HepG2 (cell line): ENCODE measurements at regions not wholly inside any gene's neighbourhood (a gene's known extent, or its start where the extent isn't known, plus 50 kb on each side); places are given as distances from the start of the nearest gene placed in this dataset.

ENCODE experiments used
- ATAC-seq: fragments of 200-7000 bp; cut with Tn5 transposase; 3 replicates; pipeline ENCODE4 v1.9.1; 2020; ENCODE audit warnings: mild to moderate bottlenecking, moderate library complexity
- BruUV-seq: library from RNA; stranded (reverse); fragments of 400-500 nt; replicated peaks from 2 replicates; lab custom pipeline; 2021; lab: Mats Ljungman, UMichigan
- CTCF ChIA-PET: fragments of 300-600 bp; formaldehyde crosslinking; extraction: SDS; loops from one replicate; lab custom pipeline; 2021; ENCODE audit warnings: low total read pairs, inconsistent platforms, low intra/inter-chr PET ratio; lab: Yijun Ruan, JAX
- POLR2A ChIA-PET: fragments of 350-600 bp; sonication (Branson Sonifier 250); formaldehyde crosslinking; loops from one replicate; lab custom pipeline; 2020; ENCODE audit warnings: antibody characterized with exemption, inconsistent platforms; lab: Yijun Ruan, JAX
- DNase-seq: peaks from one replicate; pipeline ENCODE4 v3.0.0-alpha.2; 2015; ENCODE audit warnings: low spot score
- FAIRE-seq: peaks from 3 replicates; lab custom pipeline; 2011; peaks lifted over from hg19 to GRCh38; lab: Jason Lieb, UNC
- H2AFZ ChIP-seq: one replicate; pipeline ENCODE4 v1.6.1; 2011; ENCODE audit warnings: low read length, inconsistent platforms
- H3K27ac ChIP-seq: fragments of 300-600 bp; 3 replicates; pipeline ENCODE4 v1.8.0; 2011; ENCODE audit warnings: mixed run types, mild to moderate bottlenecking, mixed read lengths, low read length, inconsistent platforms; ENCODE audit not compliant: insufficient read depth; ENCODE audit errors: extremely low read length
- H3K27me3 ChIP-seq, 2 experiments: fragments of 200-600 bp in 1 of 2; 2 replicates in 1 of 2; 3 replicates in 1 of 2; pipeline versions ENCODE4 v1.6.0 to v1.8.0; 2011; ENCODE audit warnings: low read length in 2 of 2, mild to moderate bottlenecking in 2 of 2, moderate library complexity in 2 of 2, inconsistent platforms in 1 of 2; ENCODE audit not compliant: insufficient read depth in 2 of 2, control insufficient read depth in 1 of 2
- H3K36me3 ChIP-seq, 2 experiments: fragments of 200-600 bp in 1 of 2; replicated peaks in 1 of 2; 2 replicates in 1 of 2; 3 replicates in 1 of 2; pipeline versions ENCODE4 v1.5.1 to v1.8.0; 2011; ENCODE audit warnings: low read length in 2 of 2, inconsistent platforms in 1 of 2; ENCODE audit not compliant: insufficient read depth in 2 of 2, control insufficient read depth in 1 of 2
- H3K4me1 ChIP-seq: 2 replicates; pipeline ENCODE4 v1.5.1; 2012; ENCODE audit warnings: low read length, inconsistent platforms; ENCODE audit not compliant: insufficient read depth
- H3K4me2 ChIP-seq: 2 replicates; pipeline ENCODE4 v1.6.0; 2011; ENCODE audit warnings: low read depth, low read length, inconsistent platforms
- H3K4me3 ChIP-seq, 3 experiments: fragments of 200-600 bp in 1 of 3; sonication (generic), shearing (Covaris generic) in 1 of 3; replicated peaks in 1 of 3; 2 replicates each; pipeline ENCODE4 v1.5.1; 2011 to 2016; ENCODE audit warnings: low read length in 3 of 3, inconsistent platforms in 2 of 3, low read depth in 2 of 3, mild to moderate bottlenecking in 2 of 3, control low read depth in 1 of 3, mixed read lengths in 1 of 3; ENCODE audit not compliant: insufficient read depth in 1 of 3
- H3K79me2 ChIP-seq: one replicate; pipeline ENCODE4 v1.6.1; 2011; ENCODE audit warnings: low read length, inconsistent platforms; ENCODE audit not compliant: insufficient read depth
- H3K9ac ChIP-seq: 2 replicates; pipeline ENCODE4 v1.6.0; 2011; ENCODE audit warnings: mild to moderate bottlenecking, low read depth, low read length, inconsistent platforms; ENCODE audit not compliant: insufficient read depth
- H3K9me3 ChIP-seq: 2 replicates; pipeline ENCODE4 v1.5.1; 2012; ENCODE audit warnings: mild to moderate bottlenecking, low read length
- H4K20me1 ChIP-seq: 2 replicates; pipeline ENCODE4 v1.6.0; 2011; ENCODE audit warnings: inconsistent platforms, mild to moderate bottlenecking, low read length, moderate library complexity; ENCODE audit not compliant: insufficient read depth
- MAFF ChIP-seq: IDR thresholded peaks from 2 replicates; pipeline ENCODE4 v1.6.1; 2011; ENCODE audit warnings: low read depth, low read length, improper control_type of control experiment
- NAIF1 ChIP-seq: sonication (generic); formaldehyde crosslinking; IDR thresholded peaks from 2 replicates; pipeline ENCODE4 v1.5.0; 2020; ENCODE audit warnings: mild to moderate bottlenecking, missing genetic modification reagents, borderline replicate concordance
- PAX8 ChIP-seq: sonication (generic); formaldehyde crosslinking; IDR thresholded peaks from 2 replicates; pipeline ENCODE4 v1.8.0; 2022; ENCODE audit warnings: mild to moderate bottlenecking, missing genetic modification reagents, borderline replicate concordance
- RBM22 ChIP-seq: fragments of 200-400 bp; formaldehyde crosslinking; optimal IDR thresholded peaks from 2 replicates; pipeline ENCODE3; 2017; ENCODE audit warnings: mild to moderate bottlenecking, low read length, moderate library complexity
- U2AF1 ChIP-seq: fragments of 200-400 bp; formaldehyde crosslinking; optimal IDR thresholded peaks from 2 replicates; pipeline ENCODE3; 2017; ENCODE audit warnings: mild to moderate bottlenecking, low read depth, low read length
- ZBTB33 ChIP-seq: sonication (generic); formaldehyde crosslinking; IDR thresholded peaks from 2 replicates; pipeline ENCODE4 v1.4.0; 2020; ENCODE audit warnings: missing genetic modification reagents
- ZBTB39 ChIP-seq: sonication (generic); formaldehyde crosslinking; IDR thresholded peaks from 2 replicates; pipeline ENCODE4 v1.5.0; 2020; ENCODE audit warnings: missing genetic modification reagents
- ZNF335 ChIP-seq: sonication (generic); formaldehyde crosslinking; IDR thresholded peaks from 2 replicates; pipeline ENCODE4 v1.4.0; 2020; ENCODE audit warnings: missing genetic modification reagents
- WGBS: methylation state at CpG from one replicate; pipeline ENCODE4 v1.1.6; 2017; ENCODE audit warnings: low lambda C conversion rate; 5-methylcytosine and 5-hydroxymethylcytosine counted together
- in situ Hi-C: cut with HindIII; loops from 2 replicates; pipeline ENCODE4 v1.10.0; 2017; ENCODE audit warnings: low pct_unique_long_range_greater_than_20kb; ENCODE audit not compliant: extremely low pct_ligation_motif_present
- intact Hi-C: fragments of 100-400 bp; cut with micrococcal nuclease; formaldehyde crosslinking; loops from one replicate; pipeline ENCODE4 v1.10.0; 2022; ENCODE audit not compliant: unreplicated experiment

GRCh38 chr7:41287559-41288335 lies 415.1 kb downstream of the INHBA start:
- CTCF ChIA-PET: no interaction called here
- no peak for ATAC-seq
- no peak for FAIRE-seq

More at GRCh38 chr7:41287559-41288335, 415.1 kb downstream of the INHBA start:
- DNase-seq: no peak
- H3K9ac ChIP-seq: no peak overlapping the region
- H3K36me3 ChIP-seq: no peaks in the 10 kb centered on the region
- H2AFZ ChIP-seq: no peak overlapping the region
- BruUV-seq: no TSS peak
- H3K79me2 ChIP-seq: no peaks in the 10 kb centered on the region
- no peak overlapping the region for H3K4me2 ChIP-seq
- no peak overlapping the region for H3K27ac ChIP-seq
- no peaks in the 10 kb centered on the region for H3K4me1 ChIP-seq
- in situ Hi-C loops (no loop called here), intact Hi-C loops (no loop called here)
- POLR2A ChIA-PET: no interaction called here
- H3K9me3 ChIP-seq: 0 out of 2 replicates have a peak, but pooled peaks cover 4% of the 10 kb centered on the region
- TF ChIP-seq NAIF1 (CRISPR knock-in tag) (no peak), ZBTB39 (CRISPR knock-in tag) (no peak), RBM22 (no peak), U2AF1 (no peak), ZNF335 (CRISPR knock-in tag) (no peak), PAX8 (CRISPR knock-in tag) (no peak), MAFF (no peak), ZBTB33 (CRISPR knock-in tag) (no peak)
- no peaks in the 10 kb centered on the region for H4K20me1 ChIP-seq
- no peaks in the 10 kb centered on the region for H3K27me3 ChIP-seq
- 31% methylated on average over 1 of the region's 2 CpGs for WGBS
- no peak overlapping the region for H3K4me3 ChIP-seq
